GM11168 (cell line): ENCODE measurements at regions not wholly inside any gene's neighbourhood (a gene's known extent, or its start where the extent isn't known, plus 50 kb on each side); places are given as distances from the start of the nearest gene placed in this dataset.

Experiments
- in situ Hi-C: fragments of 300-500 bp; cut with MboI; formaldehyde crosslinking; loops from one replicate; pipeline ENCODE4 v1.12.0; 2022; ENCODE audit warnings: low sequenced_read_pairs; ENCODE audit not compliant: unreplicated experiment

DNA sequence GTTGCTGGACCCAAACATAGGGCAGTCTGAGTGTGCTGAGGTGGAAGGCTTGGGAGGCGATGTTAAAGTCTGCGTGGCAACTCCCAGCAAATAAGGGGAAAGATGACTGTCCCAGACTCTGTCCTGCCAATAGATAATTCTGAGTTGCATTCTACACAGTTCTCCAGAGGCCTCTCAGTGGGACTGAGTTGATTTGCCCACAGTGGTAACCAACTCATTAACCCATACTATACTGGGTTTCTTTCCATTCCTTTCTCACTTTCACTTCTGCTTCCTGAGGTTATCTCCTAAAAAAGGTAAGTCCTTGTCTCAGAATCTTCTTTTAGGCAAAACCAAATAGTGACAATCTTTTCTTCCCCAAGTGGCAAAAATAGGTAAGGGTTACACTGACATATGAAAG is 549.9 kb upstream of the DPPA4 start:
- in situ Hi-C loops = no loop called here

DNA sequence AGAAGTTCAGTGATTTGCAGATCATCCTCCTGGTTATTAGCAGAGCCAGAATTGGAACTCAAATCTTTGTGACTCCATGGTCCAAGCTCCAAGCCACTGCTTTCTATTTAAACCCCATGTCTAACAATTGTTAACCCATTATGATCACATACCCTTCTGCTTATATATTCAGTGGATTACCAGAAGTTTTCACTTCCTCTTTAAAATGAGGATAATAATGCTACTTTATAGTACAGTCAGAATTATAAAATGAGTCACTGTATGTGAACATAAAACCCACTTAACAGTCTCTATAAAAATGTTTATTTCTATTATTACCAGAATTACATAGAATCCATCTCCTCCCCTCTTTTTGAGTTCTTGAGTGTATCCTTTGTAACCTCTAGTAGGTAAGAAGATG is 550.7 kb upstream of the DPPA4 start:
- in situ Hi-C loops = no loop called here

DNA sequence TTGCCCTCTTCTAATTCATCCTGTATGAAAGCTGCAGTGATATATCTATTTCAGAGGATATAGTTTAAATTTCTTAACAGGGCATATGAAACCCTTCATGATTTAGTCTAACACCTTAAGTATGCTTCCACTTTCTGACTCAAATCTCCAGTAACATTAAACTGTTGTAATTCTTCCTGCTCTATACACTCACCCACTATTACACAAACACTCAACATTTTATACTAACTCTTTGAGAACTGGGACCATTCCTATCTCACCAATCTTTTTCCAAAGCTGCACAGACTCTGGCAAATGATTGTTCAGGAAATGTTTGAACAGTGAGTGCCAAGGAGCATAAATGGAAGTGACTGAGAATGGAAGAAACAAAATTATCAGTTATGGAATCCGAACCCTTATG is 560.4 kb upstream of the DPPA4 start:
- in situ Hi-C loops = no loop called here

DNA sequence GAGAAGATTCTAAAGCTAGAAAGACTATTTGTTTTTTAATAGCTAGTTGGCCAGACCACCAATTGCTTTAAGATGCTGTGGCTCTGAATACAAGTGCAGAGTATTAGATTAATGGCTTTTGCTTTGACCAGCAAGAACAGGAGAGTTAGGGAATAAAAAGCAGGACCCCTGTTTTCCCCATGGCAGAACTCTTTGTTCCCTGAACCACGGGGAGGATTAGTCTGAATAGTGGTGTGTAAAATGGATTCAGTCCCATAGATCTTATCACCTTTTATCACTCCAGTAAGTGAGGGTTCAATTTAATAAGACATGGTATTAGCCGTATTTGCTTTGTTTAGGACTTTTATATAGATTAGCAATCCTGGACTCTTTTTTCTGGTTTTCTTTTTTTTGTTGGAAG is 562.6 kb upstream of the DPPA4 start:
- in situ Hi-C loops = no loop called here

DNA sequence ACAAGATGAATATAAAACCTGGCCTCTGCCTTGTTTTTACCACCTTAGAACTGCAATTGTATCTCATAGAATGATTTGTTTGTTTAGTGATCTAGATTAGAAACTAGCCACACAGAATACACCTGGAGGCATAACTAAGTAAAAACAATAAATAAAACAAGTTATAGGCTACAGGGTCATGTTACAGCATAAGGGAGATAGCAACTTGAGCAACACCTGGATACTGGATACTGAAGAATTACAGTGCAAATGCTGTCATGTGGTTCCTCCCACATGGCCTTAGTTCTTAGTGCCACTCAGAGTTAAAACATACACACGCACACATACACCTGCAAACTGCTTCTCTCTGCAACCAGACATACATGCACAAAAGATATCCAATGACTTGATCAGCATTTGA is 563.4 kb upstream of the DPPA4 start:
- in situ Hi-C loops = no loop called here

DNA sequence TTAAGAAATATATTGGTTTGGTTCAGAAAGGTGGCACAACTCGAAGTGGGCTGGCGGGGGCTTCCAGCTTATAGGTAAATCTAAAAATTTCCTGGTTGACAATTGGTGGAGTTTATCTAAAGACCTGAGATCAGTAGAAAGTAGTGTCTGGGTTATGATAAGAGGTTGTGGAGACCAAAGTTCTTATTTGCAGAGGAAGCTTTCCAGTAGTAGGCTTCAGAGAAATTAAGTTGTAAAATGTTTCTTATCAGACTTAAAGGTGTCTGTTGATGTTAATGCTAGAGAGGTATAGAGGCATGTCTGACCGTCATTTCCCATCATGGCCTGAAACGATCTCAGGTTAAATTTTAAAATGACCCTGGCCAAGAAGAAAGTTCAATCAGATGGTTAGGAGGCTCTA is 565.2 kb upstream of the DPPA4 start:
- in situ Hi-C loops = no loop called here

DNA sequence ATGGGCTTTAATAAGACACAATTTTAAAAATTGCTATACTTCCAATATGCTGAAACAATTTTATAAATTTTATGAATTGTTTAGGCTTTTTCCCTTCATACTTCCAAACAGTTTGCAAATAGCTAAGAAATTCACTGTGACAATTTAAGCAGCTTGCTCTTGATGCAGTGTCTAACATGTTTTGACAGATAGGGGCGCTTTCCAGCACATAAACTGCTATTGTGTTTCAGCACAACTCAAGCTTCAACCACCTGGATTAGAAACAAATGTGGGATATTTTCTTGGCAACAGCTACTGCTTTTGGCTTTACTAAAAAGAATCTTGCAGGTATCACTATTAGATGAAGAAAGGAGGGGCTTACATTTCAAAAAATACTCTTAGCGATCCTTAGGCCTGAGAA is 565.8 kb upstream of the DPPA4 start:
- in situ Hi-C loops = no loop called here

DNA sequence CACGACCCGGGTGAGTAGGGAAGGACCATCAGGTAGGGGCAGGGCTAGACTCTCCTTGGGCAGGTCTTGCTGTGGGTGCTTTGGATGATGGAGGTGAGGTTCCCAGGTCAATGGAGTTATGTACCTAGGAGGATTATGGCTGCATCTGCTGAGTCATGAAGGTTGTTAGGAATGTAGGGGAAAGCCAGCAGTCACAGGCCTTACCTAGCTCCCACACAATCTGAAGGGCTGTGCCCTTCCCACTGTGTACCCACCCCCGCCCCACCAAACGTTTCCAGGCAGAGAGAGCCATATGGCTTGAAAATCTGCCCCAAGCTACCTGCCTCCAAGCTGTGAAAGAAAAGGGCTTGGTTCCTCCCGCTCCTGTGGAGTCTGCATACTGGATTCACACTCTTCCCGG is 573.4 kb upstream of the DPPA4 start:
- in situ Hi-C loops = no loop called here

DNA sequence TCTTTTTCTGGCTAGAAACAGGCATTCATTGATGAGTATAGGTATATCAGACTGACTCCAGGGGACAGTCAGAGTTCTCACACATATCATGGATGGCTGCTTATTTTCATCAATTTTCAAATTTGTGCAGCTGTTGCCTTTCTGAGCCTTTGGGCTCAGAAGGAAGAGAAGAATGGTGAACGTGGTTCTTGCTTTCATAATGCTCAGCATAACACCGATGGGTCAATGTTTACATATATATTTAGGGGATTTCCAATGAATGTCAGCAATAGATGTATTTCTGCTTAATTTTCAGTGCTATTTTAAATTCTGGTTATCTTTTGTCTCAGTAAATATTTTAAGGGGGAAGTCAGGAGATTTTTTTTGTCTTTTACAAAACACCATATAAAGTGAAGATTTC is 581.4 kb upstream of the DPPA4 start:
- in situ Hi-C loops = no loop called here

DNA sequence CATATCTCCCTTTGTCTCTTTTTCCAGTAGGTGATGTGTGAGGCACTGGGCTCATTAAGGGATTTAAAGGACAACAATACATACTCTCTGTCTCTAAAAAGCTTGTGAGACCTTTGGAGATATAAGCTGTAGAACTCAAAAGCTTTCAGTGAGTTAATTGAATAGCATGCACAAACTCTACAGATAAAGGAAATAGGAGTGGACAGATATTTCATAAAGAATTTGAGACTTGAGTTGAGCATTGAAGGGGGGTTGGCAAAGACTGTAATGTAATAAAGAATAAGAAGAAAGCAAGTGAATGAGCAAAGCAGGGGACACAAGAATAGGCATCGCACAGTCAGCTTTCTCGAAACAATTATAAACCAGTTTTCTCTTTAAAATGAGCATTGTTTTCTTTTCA is 583.4 kb upstream of the DPPA4 start:
- in situ Hi-C loops = no loop called here

DNA sequence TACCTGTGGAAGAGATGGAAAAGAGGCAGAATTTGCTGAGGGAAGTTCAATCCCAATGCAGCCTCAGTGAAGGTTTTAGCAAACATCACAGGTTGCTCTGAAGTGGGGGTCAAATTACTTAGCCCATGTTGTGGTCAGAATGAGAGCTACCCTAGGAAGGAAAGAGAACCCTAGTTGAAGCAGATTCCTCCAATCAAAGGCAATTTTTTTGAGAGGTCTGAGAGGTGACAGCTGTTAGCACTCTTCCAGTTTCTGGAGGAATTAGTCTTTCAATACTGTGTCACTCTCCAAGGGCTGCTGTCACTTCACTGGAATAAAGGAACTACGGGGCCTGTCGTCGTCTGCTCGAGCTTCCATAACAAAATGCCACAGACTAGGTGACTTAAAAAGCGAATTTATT is 584.2 kb upstream of the DPPA4 start:
- in situ Hi-C loops = no loop called here

DNA sequence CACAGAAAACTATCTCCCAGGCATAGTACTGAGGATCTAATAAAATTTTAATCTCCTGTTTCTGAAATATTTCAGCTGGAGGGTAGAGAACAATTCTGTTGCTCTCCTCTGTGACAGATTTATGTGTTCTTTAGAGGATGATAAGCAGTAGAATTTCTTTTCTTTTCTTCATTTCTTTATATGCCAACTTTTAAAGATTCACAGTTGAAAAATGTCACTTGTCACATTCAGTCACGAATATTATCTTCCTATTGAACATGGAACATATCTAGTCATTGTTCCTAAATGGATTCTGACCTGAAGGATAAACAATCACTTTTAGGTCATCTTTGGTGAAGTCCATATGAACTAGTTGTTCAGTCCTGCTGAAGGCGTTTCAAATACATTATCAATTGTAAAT is 585.5 kb upstream of the DPPA4 start:
- in situ Hi-C loops = no loop called here

DNA sequence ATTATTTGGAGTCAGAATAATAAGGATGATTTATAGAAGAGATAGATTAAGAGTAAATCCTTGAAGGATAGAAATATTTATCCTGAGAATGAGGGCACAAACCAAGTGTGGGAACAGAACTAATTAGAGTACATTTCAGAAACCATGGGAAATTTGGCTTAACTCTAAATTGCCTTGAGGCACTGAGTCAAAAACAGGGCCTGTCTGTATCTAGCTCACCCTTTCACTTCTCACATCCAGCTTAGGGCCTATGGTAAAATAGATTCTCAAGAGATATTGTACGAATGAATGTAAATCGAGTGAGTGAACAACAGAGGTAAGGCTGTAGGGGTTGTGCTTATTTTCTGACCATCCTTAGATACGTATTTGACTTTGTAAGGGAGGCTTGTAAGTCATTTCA is 586.1 kb upstream of the DPPA4 start:
- in situ Hi-C loops = no loop called here

DNA sequence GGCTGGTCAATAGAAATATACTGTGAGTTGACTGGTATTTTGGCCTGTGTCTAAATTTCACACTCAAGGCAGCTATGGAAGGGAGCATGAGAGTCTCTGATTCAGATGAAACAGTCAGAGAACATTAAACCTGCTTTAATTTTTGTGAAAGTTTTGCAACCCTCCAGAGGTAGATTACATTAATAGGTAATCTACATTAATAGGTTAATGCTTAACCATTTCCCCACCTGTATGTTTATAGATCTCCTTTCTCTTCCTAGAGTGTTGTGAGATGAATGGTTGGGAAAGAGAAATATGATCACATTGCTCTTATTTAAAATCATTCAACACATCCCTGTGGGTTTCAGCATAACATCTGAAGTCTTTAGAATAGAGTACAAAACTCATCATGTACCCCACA is 586.9 kb upstream of the DPPA4 start:
- in situ Hi-C loops = no loop called here

DNA sequence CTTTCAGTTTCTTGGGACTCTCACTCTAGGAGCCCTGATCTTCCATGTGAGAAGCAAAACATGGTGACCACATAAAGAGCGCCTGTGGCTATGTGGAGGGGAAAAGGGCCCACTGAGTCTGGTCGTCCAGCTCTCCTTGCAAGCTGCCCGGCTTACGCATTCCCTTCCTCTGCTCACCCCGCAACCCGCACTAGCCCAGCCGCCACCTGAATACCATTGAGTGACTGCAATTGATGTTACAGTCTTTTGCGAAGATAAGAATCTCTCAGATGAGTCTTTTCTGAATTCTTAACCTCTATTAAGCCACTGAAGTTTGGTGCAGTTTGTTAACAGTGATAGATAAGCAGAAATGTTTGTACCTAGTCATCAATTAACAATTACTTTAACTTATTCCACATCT is 589.0 kb upstream of the DPPA4 start:
- in situ Hi-C loops = no loop called here

DNA sequence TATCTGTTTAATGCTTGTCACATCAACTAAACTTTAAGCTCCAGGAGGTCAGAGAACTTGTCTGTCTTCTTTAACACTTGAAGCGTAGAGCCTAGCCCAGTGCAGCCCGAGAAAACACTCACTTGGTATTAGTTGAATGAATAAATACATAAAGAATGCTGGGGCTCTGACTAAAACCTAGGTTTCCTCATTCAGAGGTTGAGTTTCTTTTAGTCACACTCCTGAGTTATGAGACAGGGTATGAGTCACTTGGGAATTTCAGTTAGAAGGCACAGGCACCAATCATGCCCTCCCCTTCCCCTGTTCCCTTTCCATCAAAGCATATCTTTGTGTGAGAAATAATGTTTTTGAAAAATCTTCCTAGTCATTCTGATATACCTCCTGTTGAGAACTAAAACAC is 589.8 kb upstream of the DPPA4 start:
- in situ Hi-C loops = no loop called here

DNA sequence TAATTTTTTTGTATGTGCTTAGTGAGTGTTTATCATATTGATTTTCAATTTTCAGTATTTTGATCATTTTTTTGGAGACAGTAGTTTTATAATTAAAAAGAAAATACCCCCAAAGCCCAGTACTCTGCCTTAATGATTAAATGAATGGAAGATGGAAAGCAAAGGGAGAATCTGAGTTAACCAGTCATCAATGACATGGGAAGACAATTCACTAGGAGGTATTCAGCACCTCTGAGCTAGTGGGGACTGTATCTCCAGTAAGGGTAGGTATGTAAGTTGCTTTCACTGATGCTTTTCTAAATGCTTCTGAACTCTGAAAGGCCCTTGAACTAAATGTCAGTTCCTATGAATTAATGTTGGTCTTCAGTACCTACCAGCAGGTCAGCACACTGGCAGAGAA is 590.4 kb upstream of the DPPA4 start:
- in situ Hi-C loops = no loop called here

DNA sequence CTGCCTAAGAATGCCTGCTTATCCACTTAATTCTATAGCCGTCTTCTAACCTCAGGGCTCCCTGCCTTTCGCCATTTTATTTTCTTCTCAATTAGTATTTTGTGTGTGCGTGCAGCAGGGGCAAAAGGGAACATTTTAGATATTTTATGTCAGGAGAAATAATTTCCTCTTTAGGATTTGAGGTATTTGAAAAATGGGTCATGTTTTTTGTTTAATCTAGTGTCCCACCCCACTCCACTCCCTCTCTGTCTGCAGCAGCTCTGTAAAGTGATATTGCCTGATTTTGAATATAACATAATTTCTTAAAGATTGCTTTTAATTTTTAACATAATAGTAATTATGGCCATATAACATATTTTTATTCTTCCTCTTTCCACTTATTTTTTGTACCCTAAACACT is 593.2 kb upstream of the DPPA4 start:
- in situ Hi-C loops = no loop called here

DNA sequence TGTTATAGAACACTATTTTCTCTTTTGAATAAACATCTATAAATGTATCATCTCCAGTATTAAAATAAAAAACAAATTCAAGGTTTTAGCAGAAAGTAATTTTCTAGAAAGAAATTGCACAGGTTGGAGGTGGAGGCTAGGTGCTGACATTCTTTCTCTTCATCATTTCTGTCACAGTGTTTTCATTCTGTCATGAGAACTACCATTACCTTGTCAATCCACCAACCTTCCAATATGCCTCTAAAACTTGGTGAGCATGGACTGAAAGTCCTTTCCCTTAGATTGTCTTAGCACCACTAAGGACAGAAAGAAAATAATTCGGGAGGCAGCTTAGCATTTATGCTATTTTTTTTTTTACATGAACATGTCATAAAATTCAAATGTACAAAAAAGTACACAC is 596.2 kb upstream of the DPPA4 start:
- in situ Hi-C loops = no loop called here

DNA sequence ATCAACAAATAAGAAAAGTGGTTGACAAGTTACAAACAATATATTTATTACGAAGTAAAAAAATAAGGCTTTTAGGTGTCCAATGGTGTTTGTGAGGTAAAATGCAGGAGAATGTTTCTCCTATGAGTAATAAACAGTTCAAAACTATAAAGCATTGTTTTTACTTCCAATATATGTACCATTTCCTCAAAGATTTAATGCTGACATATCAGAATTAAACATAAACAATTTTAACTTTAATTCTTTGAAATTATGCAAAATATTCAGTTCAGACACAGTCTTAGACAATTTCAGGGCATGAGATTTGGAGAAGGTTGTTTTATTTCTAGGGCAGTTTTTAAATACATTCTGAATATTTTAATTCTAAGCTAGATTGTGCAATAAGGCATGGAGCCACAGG is 602.5 kb upstream of the DPPA4 start:
- in situ Hi-C loops = no loop called here

DNA sequence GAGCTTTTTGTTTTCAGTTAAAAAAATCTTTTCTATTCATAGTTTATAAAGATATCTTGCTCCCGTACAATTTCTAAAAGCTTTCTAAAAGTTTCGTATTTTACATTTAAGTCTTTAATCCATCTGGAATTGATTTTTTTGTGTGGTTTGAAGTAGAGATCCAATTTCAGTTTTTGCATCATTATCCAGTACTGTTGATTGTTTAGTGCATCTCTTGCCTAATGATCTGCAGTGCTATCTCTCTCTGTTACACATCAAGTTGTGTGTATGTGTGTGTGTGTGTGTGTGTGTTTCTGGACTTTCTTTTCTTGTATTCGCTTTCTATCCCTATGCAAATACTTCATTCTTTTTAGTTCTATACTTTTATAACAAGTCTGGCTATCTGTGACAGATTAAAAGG is 605.8 kb upstream of the DPPA4 start:
- in situ Hi-C loops = no loop called here

DNA sequence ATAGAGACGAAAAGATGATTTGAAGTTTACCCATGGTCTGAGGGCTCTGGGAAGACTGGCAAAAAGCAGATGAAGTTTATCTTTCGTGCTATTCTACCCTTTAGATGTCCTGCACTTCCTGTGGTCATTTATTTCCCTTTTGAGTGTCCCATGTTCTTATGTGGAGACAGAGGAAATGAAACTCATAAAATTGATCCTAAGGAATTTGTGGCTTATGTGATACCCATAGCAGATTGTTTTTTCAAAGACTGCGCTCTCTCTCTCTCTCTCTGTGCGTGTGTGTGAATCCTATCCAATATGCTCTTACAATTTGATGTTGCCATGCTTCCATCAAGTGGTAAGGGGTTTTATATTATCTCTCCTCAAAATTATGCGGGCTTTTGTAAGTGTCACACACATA is 607.5 kb upstream of the DPPA4 start:
- in situ Hi-C loops = no loop called here

DNA sequence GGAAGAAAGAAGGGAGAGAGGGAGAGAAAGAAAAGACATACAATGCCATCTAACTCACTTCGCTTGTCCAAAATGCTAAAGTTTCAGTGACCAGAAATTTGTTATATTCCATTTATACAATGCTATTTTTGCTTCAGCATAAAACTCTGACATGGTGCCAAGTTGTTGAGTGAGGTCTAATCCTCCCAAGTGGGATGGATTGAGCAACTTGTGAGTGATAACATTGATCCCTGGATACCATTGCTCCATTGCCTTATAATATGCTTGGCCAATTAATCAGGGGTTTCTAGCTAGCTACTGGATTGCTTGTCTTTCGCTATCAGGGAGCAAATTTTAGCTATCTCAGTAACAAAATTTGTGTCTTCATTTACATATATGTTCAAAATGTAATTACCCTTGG is 615.6 kb upstream of the DPPA4 start:
- in situ Hi-C loops = no loop called here

DNA sequence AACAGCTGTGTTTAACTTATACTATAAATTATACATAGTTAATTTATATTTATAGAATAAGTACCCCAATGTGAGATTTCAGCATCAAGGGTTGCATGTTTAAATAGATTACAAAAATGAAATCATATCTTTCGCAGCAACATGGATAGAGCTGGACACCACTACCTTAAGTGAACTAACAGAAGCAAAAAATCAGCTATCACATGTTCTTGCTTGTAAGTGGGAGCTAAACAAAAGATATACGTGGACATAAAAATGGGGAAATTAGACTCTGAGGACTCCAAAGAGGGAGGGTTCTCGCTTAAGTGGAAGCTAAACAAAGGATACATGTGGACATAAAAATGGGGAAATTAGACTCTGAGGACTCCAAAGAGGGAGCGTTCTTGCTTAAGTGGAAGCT is 626.5 kb upstream of the DPPA4 start:
- in situ Hi-C loops = no loop called here
